ENCODE measurements at regions not wholly inside any gene's neighbourhood (a gene's known extent, or its start where the extent isn't known, plus 50 kb on each side); places are given as distances from the start of the nearest gene placed in this dataset.

DNA sequence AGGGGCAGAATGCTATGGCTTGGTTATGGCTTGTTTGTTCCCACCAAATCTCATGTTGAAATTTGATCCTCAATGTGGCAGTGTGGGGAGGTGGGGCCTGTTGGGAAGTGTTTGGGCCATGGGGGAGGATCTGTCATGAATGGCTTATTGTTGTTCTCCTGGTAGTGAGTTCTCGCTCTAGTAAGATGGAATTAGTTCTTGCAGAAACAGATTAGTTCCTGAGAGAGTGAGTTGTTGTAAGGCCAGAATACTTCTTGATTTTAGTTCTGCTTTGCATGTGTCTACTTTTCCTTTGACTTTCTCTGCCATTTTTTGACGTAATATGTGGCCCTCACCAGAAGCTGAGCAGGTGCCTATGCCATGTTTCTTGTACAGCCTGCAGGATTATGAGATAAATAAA is 188.2 kb downstream of the KIF20B start:
- TF ChIP-seq, protein P1, sequence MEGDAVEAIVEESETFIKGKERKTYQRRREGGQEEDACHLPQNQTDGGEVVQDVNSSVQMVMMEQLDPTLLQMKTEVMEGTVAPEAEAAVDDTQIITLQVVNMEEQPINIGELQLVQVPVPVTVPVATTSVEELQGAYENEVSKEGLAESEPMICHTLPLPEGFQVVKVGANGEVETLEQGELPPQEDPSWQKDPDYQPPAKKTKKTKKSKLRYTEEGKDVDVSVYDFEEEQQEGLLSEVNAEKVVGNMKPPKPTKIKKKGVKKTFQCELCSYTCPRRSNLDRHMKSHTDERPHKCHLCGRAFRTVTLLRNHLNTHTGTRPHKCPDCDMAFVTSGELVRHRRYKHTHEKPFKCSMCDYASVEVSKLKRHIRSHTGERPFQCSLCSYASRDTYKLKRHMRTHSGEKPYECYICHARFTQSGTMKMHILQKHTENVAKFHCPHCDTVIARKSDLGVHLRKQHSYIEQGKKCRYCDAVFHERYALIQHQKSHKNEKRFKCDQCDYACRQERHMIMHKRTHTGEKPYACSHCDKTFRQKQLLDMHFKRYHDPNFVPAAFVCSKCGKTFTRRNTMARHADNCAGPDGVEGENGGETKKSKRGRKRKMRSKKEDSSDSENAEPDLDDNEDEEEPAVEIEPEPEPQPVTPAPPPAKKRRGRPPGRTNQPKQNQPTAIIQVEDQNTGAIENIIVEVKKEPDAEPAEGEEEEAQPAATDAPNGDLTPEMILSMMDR (IDR thresholded peaks at IDR 0.05): no peak
- no peak for TF ChIP-seq POLR2A (IDR thresholded peaks at IDR 0.05; ENCODE audit: low read length)
- no peak for TF ChIP-seq RAD21 (conservative IDR thresholded peaks at IDR 0.05 in 1 of 2, IDR thresholded peaks at IDR 0.05 in 1 of 2)
- no peak for TF ChIP-seq HOXA7 (CRISPR knock-in tag; IDR thresholded peaks at IDR 0.05)
- no peak for TF ChIP-seq MYC (IDR thresholded peaks at IDR 0.05; ENCODE audit: borderline replicate concordance, low read length)
- no peak for TF ChIP-seq JUN (IDR thresholded peaks at IDR 0.05)
- TF ChIP-seq, protein P2, sequence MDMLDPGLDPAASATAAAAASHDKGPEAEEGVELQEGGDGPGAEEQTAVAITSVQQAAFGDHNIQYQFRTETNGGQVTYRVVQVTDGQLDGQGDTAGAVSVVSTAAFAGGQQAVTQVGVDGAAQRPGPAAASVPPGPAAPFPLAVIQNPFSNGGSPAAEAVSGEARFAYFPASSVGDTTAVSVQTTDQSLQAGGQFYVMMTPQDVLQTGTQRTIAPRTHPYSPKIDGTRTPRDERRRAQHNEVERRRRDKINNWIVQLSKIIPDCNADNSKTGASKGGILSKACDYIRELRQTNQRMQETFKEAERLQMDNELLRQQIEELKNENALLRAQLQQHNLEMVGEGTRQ (IDR thresholded peaks at IDR 0.05): no peak
